HT1080 (cell line): ENCODE measurements at regions not wholly inside any gene's neighbourhood (a gene's known extent, or its start where the extent isn't known, plus 50 kb on each side); places are given as distances from the start of the nearest gene placed in this dataset.
"Not testable (repeated sequence)": the region's sequence is repeated elsewhere in the genome, so short reads cannot be mapped to it uniquely, and the experiment has no call there.

Experiments
- DNase-seq: peaks from one replicate; pipeline ENCODE4 v3.0.0-alpha.2; 2015; ENCODE audit warnings: low read depth

GRCh38 chr5:85648495-85648894 is 969.2 kb upstream of the COX7C start:
- no peak for DNase-seq

- no peak for DNase-seq
Measured at GRCh38 chr5:85651731-85652130, 966.0 kb upstream of the COX7C start.

GRCh38 chr5:85654144-85654543 is 963.6 kb upstream of the COX7C start:
- not testable (repeated sequence) for DNase-seq

- no peak for DNase-seq
Measured at GRCh38 chr5:85656050-85656449, 961.7 kb upstream of the COX7C start.

GRCh38 chr5:85657328-85657727 is 960.4 kb upstream of the COX7C start:
- not testable (repeated sequence) for DNase-seq

GRCh38 chr5:85662969-85663707 is 954.6 kb upstream of the COX7C start:
- not testable (repeated sequence) for DNase-seq

- no peak for DNase-seq
Measured at GRCh38 chr5:85663708-85664031, 954.1 kb upstream of the COX7C start.

GRCh38 chr5:85670417-85670816 is 947.3 kb upstream of the COX7C start:
- no peak for DNase-seq

- no peak for DNase-seq
Measured at GRCh38 chr5:85671223-85671970, 946.3 kb upstream of the COX7C start.

- DNase-seq, result no peak
Measured at GRCh38 chr5:85681871-85682270, 935.9 kb upstream of the COX7C start.

GRCh38 chr5:85684351-85684750 is 933.4 kb upstream of the COX7C start:
- no peak for DNase-seq

GRCh38 chr5:85703296-85703695 is 914.4 kb upstream of the COX7C start:
- DNase-seq, result no peak

- DNase-seq, result no peak
Measured at GRCh38 chr5:85709728-85710127, 908.0 kb upstream of the COX7C start.

GRCh38 chr5:85716344-85717202 is 901.2 kb upstream of the COX7C start:
- DNase-seq, result no peak

GRCh38 chr5:85717203-85717563 is 900.6 kb upstream of the COX7C start:
- no peak for DNase-seq

- no peak for DNase-seq
Measured at GRCh38 chr5:85732185-85732584, 885.6 kb upstream of the COX7C start.

GRCh38 chr5:85741972-85742371 is 875.8 kb upstream of the COX7C start:
- DNase-seq, result no peak

GRCh38 chr5:85760519-85760918 is 857.2 kb upstream of the COX7C start:
- DNase-seq, result no peak

GRCh38 chr5:85769347-85769746 is 848.4 kb upstream of the COX7C start:
- DNase-seq, result no peak

GRCh38 chr5:85784746-85785145 is 833.0 kb upstream of the COX7C start:
- DNase-seq, result no peak

GRCh38 chr5:85813146-85813545 is 804.6 kb upstream of the COX7C start:
- DNase-seq, result no peak

- DNase-seq, result no peak
Measured at GRCh38 chr5:85814596-85814995, 803.1 kb upstream of the COX7C start.
